ENCODE measurements at regions not wholly inside any gene's neighbourhood (a gene's known extent, or its start where the extent isn't known, plus 50 kb on each side); places are given as distances from the start of the nearest gene placed in this dataset.

- no peak for FAIRE-seq
- DNase-seq (ENCODE audit: insufficient read length, low spot score): no peak
- TF ChIP-seq, protein P1, sequence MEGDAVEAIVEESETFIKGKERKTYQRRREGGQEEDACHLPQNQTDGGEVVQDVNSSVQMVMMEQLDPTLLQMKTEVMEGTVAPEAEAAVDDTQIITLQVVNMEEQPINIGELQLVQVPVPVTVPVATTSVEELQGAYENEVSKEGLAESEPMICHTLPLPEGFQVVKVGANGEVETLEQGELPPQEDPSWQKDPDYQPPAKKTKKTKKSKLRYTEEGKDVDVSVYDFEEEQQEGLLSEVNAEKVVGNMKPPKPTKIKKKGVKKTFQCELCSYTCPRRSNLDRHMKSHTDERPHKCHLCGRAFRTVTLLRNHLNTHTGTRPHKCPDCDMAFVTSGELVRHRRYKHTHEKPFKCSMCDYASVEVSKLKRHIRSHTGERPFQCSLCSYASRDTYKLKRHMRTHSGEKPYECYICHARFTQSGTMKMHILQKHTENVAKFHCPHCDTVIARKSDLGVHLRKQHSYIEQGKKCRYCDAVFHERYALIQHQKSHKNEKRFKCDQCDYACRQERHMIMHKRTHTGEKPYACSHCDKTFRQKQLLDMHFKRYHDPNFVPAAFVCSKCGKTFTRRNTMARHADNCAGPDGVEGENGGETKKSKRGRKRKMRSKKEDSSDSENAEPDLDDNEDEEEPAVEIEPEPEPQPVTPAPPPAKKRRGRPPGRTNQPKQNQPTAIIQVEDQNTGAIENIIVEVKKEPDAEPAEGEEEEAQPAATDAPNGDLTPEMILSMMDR (IDR thresholded peaks at IDR 0.05; ENCODE audit: insufficient read depth, missing control alignments): no peak
Observed at GRCh38 chr7:57256637-57257375, 124.6 kb upstream of the ZNF479 start.

DNA sequence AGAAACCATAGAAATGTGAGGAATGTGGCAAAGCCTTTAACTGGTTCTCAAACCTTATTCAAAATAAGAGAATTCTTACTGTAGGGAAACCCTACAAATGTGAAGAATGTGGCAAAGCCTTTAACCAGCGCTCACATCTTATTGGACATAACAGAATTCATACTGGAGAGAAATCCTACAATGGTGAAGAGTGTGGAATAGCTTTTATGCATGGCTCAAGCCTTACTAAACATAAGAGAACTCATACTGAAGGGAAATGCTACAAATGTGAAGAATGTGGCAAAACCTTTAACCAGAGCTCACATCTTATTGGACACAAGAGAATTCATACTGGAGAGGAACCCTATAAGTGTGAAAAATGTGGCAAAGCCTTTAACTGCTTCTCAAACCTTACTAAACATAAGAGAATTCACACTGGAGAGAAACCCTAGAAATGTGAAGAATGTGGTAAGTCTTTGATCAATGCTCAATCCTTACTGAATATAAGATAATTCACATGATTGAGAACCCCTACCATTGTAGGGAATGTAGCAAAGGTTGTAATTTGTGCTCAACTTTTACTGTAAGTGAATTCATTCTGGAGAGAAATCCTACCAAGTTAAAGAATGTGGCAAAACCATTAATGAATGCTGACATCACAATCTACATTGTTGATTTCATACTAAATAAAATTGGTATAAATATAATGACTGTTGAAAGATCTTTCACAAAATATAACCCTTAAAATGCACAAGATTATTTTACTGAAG lies 142.5 kb upstream of the ZNF479 start:
- FAIRE-seq (no peak), DNase-seq (ENCODE audit: insufficient read length, low spot score) (no peak)
- TF ChIP-seq, protein P1 (IDR thresholded peaks at IDR 0.05; ENCODE audit: insufficient read depth, missing control alignments): no peak

- no peak for FAIRE-seq
- TF ChIP-seq, protein P1 (IDR thresholded peaks at IDR 0.05; ENCODE audit: insufficient read depth, missing control alignments): no peak
- DNase-seq (ENCODE audit: insufficient read length, low spot score): no peak
Observed at GRCh38 chr7:57300747-57301146, 149.2 kb upstream of the ZNF716 start.

GRCh38 chr7:57305192-57305748 lies 144.7 kb upstream of the ZNF716 start:
- TF ChIP-seq, protein P1 (IDR thresholded peaks at IDR 0.05; ENCODE audit: insufficient read depth, missing control alignments): peak; percentile 5
- FAIRE-seq: no peak
- no peak for DNase-seq (ENCODE audit: insufficient read length, low spot score)

DNA sequence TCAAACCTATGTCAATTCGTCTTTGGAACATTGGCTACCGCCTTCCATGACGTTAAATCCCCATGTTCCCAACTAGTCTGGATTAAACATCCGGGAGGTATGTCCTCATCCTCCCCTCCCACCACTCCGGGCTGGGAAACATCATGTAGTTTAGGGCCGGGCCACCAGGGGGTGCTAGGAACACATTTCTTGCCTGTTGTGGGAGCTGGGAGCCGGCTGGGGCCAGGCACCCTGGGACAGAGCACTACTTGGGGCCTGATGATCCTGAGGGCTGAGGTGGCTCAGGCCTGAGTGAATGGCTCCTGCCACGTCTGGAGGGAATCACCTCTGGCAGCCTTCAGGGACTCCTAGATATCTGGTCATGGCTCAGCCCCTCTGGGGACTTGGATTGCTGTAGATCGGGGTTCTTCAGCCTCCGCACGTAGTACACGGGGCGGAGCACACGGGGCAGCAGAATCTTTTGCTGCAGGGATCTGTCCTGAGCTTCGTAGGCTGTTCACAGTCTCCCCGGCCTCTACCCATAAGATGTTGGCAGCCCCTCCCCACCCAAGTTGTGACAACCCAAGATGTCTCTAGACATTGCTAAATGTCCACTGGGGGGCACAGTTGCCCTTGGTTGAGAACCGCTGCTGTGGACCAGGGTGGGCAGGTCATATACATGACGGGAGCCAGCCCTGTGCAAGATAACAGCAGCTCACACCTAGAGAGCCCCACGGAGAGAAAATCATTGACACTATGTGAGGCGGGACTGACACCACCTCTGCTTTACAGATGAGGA lies 141.2 kb upstream of the ZNF716 start:
- no peak for FAIRE-seq
- DNase-seq (ENCODE audit: insufficient read length, low spot score): no peak
- TF ChIP-seq, protein P1 (IDR thresholded peaks at IDR 0.05; ENCODE audit: insufficient read depth, missing control alignments): no peak

- TF ChIP-seq, protein P1 (IDR thresholded peaks at IDR 0.05; ENCODE audit: insufficient read depth, missing control alignments): no peak
- DNase-seq (ENCODE audit: insufficient read length, low spot score): no peak
- no peak for FAIRE-seq
Observed at GRCh38 chr7:57327081-57327480, 122.9 kb upstream of the ZNF716 start.

Measured in D721Med (cell line).